H1 (cell line): ENCODE measurements at regions not wholly inside any gene's neighbourhood (a gene's known extent, or its start where the extent isn't known, plus 50 kb on each side); places are given as distances from the start of the nearest gene placed in this dataset.

Experiments
- HDAC2 ChIP-seq, 2 experiments: fragments of 300-600 bp in 1 of 2; sonication (generic) in 1 of 2; IDR thresholded peaks; 2 replicates each; pipeline ENCODE4 v1.6.1; 2011 to 2012; ENCODE audit warnings: low read depth in 2 of 2, low read length in 2 of 2, mild to moderate bottlenecking in 2 of 2, moderate library complexity in 2 of 2, borderline replicate concordance in 1 of 2, inconsistent platforms in 1 of 2
- PHF8 ChIP-seq: fragments of 200-600 bp; sonication (generic); conservative IDR thresholded peaks from 2 replicates; pipeline ENCODE4 v1.7.1; 2012; ENCODE audit warnings: low read depth, mild to moderate bottlenecking, inconsistent platforms, low read length, moderate library complexity
- SP2 ChIP-seq: IDR thresholded peaks from 2 replicates; pipeline ENCODE4 v1.6.1; 2012; ENCODE audit warnings: mild to moderate bottlenecking, low read length, inconsistent platforms

GRCh38 chr2:177076636-177077179 is 135.9 kb upstream of the HNRNPA3 start (continued):
- TF ChIP-seq SP2 (no peak), PHF8 (no peak), HDAC2 (IDR thresholded peaks at IDR 0.05; ENCODE audit: borderline replicate concordance in 1 of 2, low read depth in 2 of 2, low read length in 2 of 2) (no peak)
